ENCODE measurements at regions not wholly inside any gene's neighbourhood (a gene's known extent, or its start where the extent isn't known, plus 50 kb on each side); places are given as distances from the start of the nearest gene placed in this dataset.

- TF ChIP-seq, protein P1, sequence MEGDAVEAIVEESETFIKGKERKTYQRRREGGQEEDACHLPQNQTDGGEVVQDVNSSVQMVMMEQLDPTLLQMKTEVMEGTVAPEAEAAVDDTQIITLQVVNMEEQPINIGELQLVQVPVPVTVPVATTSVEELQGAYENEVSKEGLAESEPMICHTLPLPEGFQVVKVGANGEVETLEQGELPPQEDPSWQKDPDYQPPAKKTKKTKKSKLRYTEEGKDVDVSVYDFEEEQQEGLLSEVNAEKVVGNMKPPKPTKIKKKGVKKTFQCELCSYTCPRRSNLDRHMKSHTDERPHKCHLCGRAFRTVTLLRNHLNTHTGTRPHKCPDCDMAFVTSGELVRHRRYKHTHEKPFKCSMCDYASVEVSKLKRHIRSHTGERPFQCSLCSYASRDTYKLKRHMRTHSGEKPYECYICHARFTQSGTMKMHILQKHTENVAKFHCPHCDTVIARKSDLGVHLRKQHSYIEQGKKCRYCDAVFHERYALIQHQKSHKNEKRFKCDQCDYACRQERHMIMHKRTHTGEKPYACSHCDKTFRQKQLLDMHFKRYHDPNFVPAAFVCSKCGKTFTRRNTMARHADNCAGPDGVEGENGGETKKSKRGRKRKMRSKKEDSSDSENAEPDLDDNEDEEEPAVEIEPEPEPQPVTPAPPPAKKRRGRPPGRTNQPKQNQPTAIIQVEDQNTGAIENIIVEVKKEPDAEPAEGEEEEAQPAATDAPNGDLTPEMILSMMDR (conservative IDR thresholded peaks at IDR 0.05; ENCODE audit: low read length): no peak
- TF ChIP-seq EZH2phosphoT487 (IDR thresholded peaks at IDR 0.05; ENCODE audit: borderline replicate concordance): no peak
These were observed 176.9 kb upstream of the CAMK1G start for GRCh38 chr1:209406595-209406994.

Measured in Loucy (cell line).